K562 (cell line): ENCODE measurements at regions not wholly inside any gene's neighbourhood (a gene's known extent, or its start where the extent isn't known, plus 50 kb on each side); places are given as distances from the start of the nearest gene placed in this dataset.

Experiments used
- CTCF ChIP-seq, 3 experiments: IDR thresholded peaks in 2 of 3; conservative IDR thresholded peaks in 1 of 3; 2 replicates each; pipeline ENCODE4 v1.5.1; 2011 to 2012; ENCODE audit warnings: low read length in 3 of 3, mild to moderate bottlenecking in 3 of 3, control low read depth in 2 of 3, improper control_type of control experiment in 1 of 3, inconsistent platforms in 1 of 3, low read depth in 1 of 3, mixed read lengths in 1 of 3, moderate library complexity in 1 of 3; ENCODE audit not compliant: insufficient read depth in 2 of 3
- FOXP4 ChIP-seq: sonication (generic); formaldehyde crosslinking; IDR thresholded peaks from 2 replicates; pipeline ENCODE4 v1.8.0; 2022; ENCODE audit warnings: mild to moderate bottlenecking, missing genetic modification reagents, borderline replicate concordance
- ILK ChIP-seq: fragments of 450-650 bp; IDR thresholded peaks from 2 replicates; pipeline ENCODE4 v1.6.1; 2016; ENCODE audit warnings: missing genetic modification characterization, low read depth, mild to moderate bottlenecking, missing compliant biosample characterization, moderate library complexity, borderline replicate concordance
- KDM1A ChIP-seq, 2 experiments: fragments of 450-650 bp; IDR thresholded peaks; 2 replicates each; pipeline ENCODE4 v1.6.1; 2016; ENCODE audit warnings: mild to moderate bottlenecking in 2 of 2
- KDM5B ChIP-seq: fragments of 200-600 bp; sonication (generic); IDR thresholded peaks from 2 replicates; pipeline ENCODE4 v1.6.1; 2012; ENCODE audit warnings: low read depth, mild to moderate bottlenecking, moderate library complexity, low read length, control low read depth, inconsistent platforms; ENCODE audit not compliant: insufficient replicate concordance
- MED1 ChIP-seq: sonication (generic); formaldehyde crosslinking; IDR thresholded peaks from 2 replicates; pipeline ENCODE4 v1.8.1; 2023; ENCODE audit warnings: missing genetic modification reagents, borderline replicate concordance
- POLR2AphosphoS2 ChIP-seq: IDR thresholded peaks from 2 replicates; pipeline ENCODE4 v1.6.1; 2012; ENCODE audit warnings: low read length, improper control_type of control experiment
- SIX5 ChIP-seq, 2 experiments: IDR thresholded peaks; 2 replicates each; pipeline ENCODE4 v1.6.1; 2011; ENCODE audit warnings: low read length in 2 of 2, borderline replicate concordance in 1 of 2, low read depth in 1 of 2, mild to moderate bottlenecking in 1 of 2, moderate library complexity in 1 of 2; ENCODE audit not compliant: insufficient read depth in 1 of 2
- SMAD1 ChIP-seq: fragments of 150-350 bp; IDR thresholded peaks from 2 replicates; pipeline ENCODE4 v1.6.1; 2014; ENCODE audit warnings: low read length, low read depth; ENCODE audit not compliant: partially characterized antibody
- TAF1 ChIP-seq: IDR thresholded peaks from 2 replicates; pipeline ENCODE4 v1.6.1; 2011; ENCODE audit warnings: mild to moderate bottlenecking, low read length, moderate library complexity; ENCODE audit not compliant: insufficient read depth, control insufficient read depth, severe bottlenecking; ENCODE audit errors: extremely low read depth
- USF2 ChIP-seq: sonication (generic); formaldehyde crosslinking; IDR thresholded peaks from 2 replicates; pipeline ENCODE4 v1.5.0; 2020; ENCODE audit warnings: missing genetic modification reagents
- ZFX ChIP-seq: sonication (generic); formaldehyde crosslinking; IDR thresholded peaks from 2 replicates; pipeline ENCODE4 v1.8.0; 2022; ENCODE audit warnings: mild to moderate bottlenecking, missing genetic modification reagents, moderate library complexity
- ZNF609 ChIP-seq: sonication (generic); formaldehyde crosslinking; IDR thresholded peaks from 2 replicates; pipeline ENCODE4 v1.8.1; 2023; ENCODE audit warnings: missing genetic modification reagents, mild to moderate bottlenecking, borderline replicate concordance

- no peak for TF ChIP-seq CTCF (IDR thresholded peaks at IDR 0.05 in 2 of 3, conservative IDR thresholded peaks at IDR 0.05 in 1 of 3; ENCODE audit: insufficient read depth in 2 of 3, low read depth in 1 of 3, low read length in 3 of 3)
- TF ChIP-seq SIX5 (IDR thresholded peaks at IDR 0.05; ENCODE audit: borderline replicate concordance in 1 of 2, insufficient read depth in 1 of 2, low read depth in 1 of 2, low read length in 2 of 2) = no peak
- TF ChIP-seq MED1 = no peak
- TF ChIP-seq SMAD1 = no peak
- TF ChIP-seq TAF1 = no peak
- no peak for TF ChIP-seq KDM5B
- TF ChIP-seq USF2 (CRISPR knock-in tag) = no peak
- TF ChIP-seq ZFX (CRISPR knock-in tag) = no peak
- no peak for TF ChIP-seq FOXP4 (CRISPR knock-in tag)
- no peak for TF ChIP-seq KDM1A (IDR thresholded peaks at IDR 0.05)
- no peak for TF ChIP-seq ZNF609 (CRISPR knock-in tag)
- no peak for TF ChIP-seq POLR2AphosphoS2
- no peak for TF ChIP-seq ILK (tag)
Measured at GRCh38 chr10:34889004-34889869, 74.1 kb upstream of the PARD3 start.
